HCT116 (cell line): ENCODE measurements at regions not wholly inside any gene's neighbourhood (a gene's known extent, or its start where the extent isn't known, plus 50 kb on each side); places are given as distances from the start of the nearest gene placed in this dataset.

Experiments used
- ATAC-seq: fragments of 200-7000 bp; cut with Tn5 transposase; 2 replicates; pipeline ENCODE4 v1.9.1; 2020; ENCODE audit warnings: mild to moderate bottlenecking, moderate library complexity
- BruUV-seq: library from RNA; stranded (reverse); fragments of 400-500 nt; replicated peaks from 2 replicates; lab custom pipeline; 2021; lab: Mats Ljungman, UMichigan
- CTCF ChIA-PET: fragments of 300-600 bp; sonication (Branson Sonifier 250); formaldehyde crosslinking; loops from one replicate; lab custom pipeline; 2021; ENCODE audit warnings: antibody characterized with exemption; lab: Charles Lee
- POLR2A ChIA-PET: fragments of 300-600, 350-600 bp; sonication (Branson Sonifier 250); formaldehyde crosslinking; loops from one replicate; lab custom pipeline; 2021; ENCODE audit warnings: antibody characterized with exemption; lab: Charles Lee
- RAD21 ChIA-PET, 2 experiments: fragments of 300-600 bp; sonication (Branson Sonifier 250); formaldehyde crosslinking; loops; one replicate each; lab custom pipeline; 2023; ENCODE audit warnings: low total read pairs in 2 of 2; ENCODE audit not compliant: uncharacterized antibody in 2 of 2, unreplicated experiment in 2 of 2, low non-redundant PET in 1 of 2; lab: Charles Lee
- DNase-seq: peaks from one replicate; pipeline ENCODE4 v3.0.0-alpha.2; 2010; ENCODE audit warnings: low read depth, low spot score
- H2AFZ ChIP-seq: fragments of 200-600 bp; shearing (Covaris generic), sonication (generic); 2 replicates; pipeline ENCODE4 v1.6.1; 2017; ENCODE audit warnings: low read depth, mixed run types, mixed read lengths, antibody characterized with exemption, low read length; ENCODE audit not compliant: poor library complexity, severe bottlenecking
- H3K27ac ChIP-seq: 2 replicates; pipeline ENCODE4 v1.5.1; 2012; ENCODE audit warnings: low read depth, low read length
- H3K27me3 ChIP-seq: fragments of 200-600 bp; sonication (generic); 2 replicates; pipeline ENCODE4 v1.6.1; 2016; ENCODE audit warnings: mixed run types, low read length, mixed read lengths; ENCODE audit not compliant: insufficient read depth
- H3K36me3 ChIP-seq, 2 experiments: fragments of 200-500 bp in 1 of 2; fragments of 200-600 bp in 1 of 2; sonication (Bioruptor generic) in 1 of 2; sonication (generic) in 1 of 2; 2 replicates each; pipeline versions ENCODE4 v1.5.1 to v1.6.1; 2014 to 2016; ENCODE audit warnings: low read length in 2 of 2, inconsistent platforms in 1 of 2, mixed read lengths in 1 of 2, mixed run types in 1 of 2; ENCODE audit not compliant: insufficient read depth in 2 of 2, control insufficient read depth in 1 of 2
- H3K4me1 ChIP-seq, 2 experiments: fragments of 200-600 bp in 1 of 2; sonication (generic) in 1 of 2; 2 replicates each; pipeline versions ENCODE4 v1.5.1 to v1.6.1; 2012 to 2017; ENCODE audit warnings: low read length in 2 of 2, inconsistent platforms in 1 of 2, mild to moderate bottlenecking in 1 of 2, mixed read lengths in 1 of 2, mixed run types in 1 of 2, moderate library complexity in 1 of 2; ENCODE audit not compliant: insufficient read depth in 2 of 2, control insufficient read depth in 1 of 2
- H3K4me2 ChIP-seq: fragments of 200-600 bp; sonication (generic); 2 replicates; pipeline ENCODE4 v1.6.1; 2017; ENCODE audit warnings: mixed run types, low read length, mixed read lengths
- H3K4me3 ChIP-seq, 2 experiments: fragments of 200-600 bp in 1 of 2; sonication (generic) in 1 of 2; replicated peaks in 1 of 2; 2 replicates each; pipeline ENCODE4 v1.5.1; 2011 to 2016; ENCODE audit warnings: low read length in 2 of 2, control low read depth in 1 of 2, low read depth in 1 of 2, mild to moderate bottlenecking in 1 of 2, mixed read lengths in 1 of 2, mixed run types in 1 of 2
- H3K79me2 ChIP-seq: fragments of 200-600 bp; sonication (generic); 2 replicates; pipeline ENCODE4 v1.6.1; 2017; ENCODE audit warnings: mild to moderate bottlenecking, mixed run types, low read length, moderate library complexity, mixed read lengths; ENCODE audit not compliant: insufficient read depth
- H3K9ac ChIP-seq: fragments of 200-600 bp; sonication (generic); 2 replicates; pipeline ENCODE4 v1.6.1; 2016; ENCODE audit warnings: low read length, mixed read lengths
- H3K9me2 ChIP-seq: fragments of 200-600 bp; sonication (generic), shearing (Covaris generic); 2 replicates; pipeline ENCODE4 v1.6.1; 2017; ENCODE audit warnings: mixed run types, mild to moderate bottlenecking, moderate library complexity; ENCODE audit not compliant: insufficient read depth
- H3K9me3 ChIP-seq, 2 experiments: fragments of 200-500 bp in 1 of 2; fragments of 200-600 bp in 1 of 2; sonication (Bioruptor generic) in 1 of 2; sonication (generic) in 1 of 2; 2 replicates each; pipeline ENCODE4 v1.6.1; 2014 to 2017; ENCODE audit warnings: low read length in 2 of 2, mixed read lengths in 2 of 2, inconsistent platforms in 1 of 2, low read depth in 1 of 2, mild to moderate bottlenecking in 1 of 2, mixed run types in 1 of 2, moderate library complexity in 1 of 2; ENCODE audit not compliant: control insufficient read depth in 1 of 2, insufficient read depth in 1 of 2
- H4K20me1 ChIP-seq: fragments of 200-600 bp; sonication (generic), shearing (Covaris generic); 2 replicates; pipeline ENCODE4 v1.6.1; 2017; ENCODE audit warnings: mixed run types, mild to moderate bottlenecking, moderate library complexity; ENCODE audit not compliant: insufficient read depth
- ATF3 ChIP-seq: IDR thresholded peaks from 2 replicates; pipeline ENCODE4 v1.6.1; 2012
- CBX3 ChIP-seq: IDR thresholded peaks from 2 replicates; pipeline ENCODE4 v1.6.1; 2012; ENCODE audit warnings: low read depth
- CEBPB ChIP-seq: IDR thresholded peaks from 2 replicates; pipeline ENCODE4 v1.6.1; 2012; ENCODE audit warnings: low read depth
- EGR1 ChIP-seq: IDR thresholded peaks from 2 replicates; pipeline ENCODE4 v1.6.1; 2012; ENCODE audit warnings: low read depth
- EZH2 ChIP-seq: fragments of 200-600 bp; sonication (generic); IDR thresholded peaks from 2 replicates; pipeline ENCODE4 v1.6.1; 2017; ENCODE audit warnings: antibody characterized with exemption, mixed run types
- EZH2phosphoT487 ChIP-seq: fragments of 200-600 bp; IDR thresholded peaks from 2 replicates; pipeline ENCODE4 v1.6.1; 2018; ENCODE audit warnings: antibody characterized with exemption, borderline replicate concordance
- FOSL1 ChIP-seq: IDR thresholded peaks from 2 replicates; pipeline ENCODE4 v1.6.1; 2012; ENCODE audit warnings: low read depth
- MAX ChIP-seq: IDR thresholded peaks from 2 replicates; pipeline ENCODE4 v1.6.1; 2012
- POLR2A ChIP-seq: IDR thresholded peaks from 2 replicates; pipeline ENCODE4 v1.7.0; 2011; ENCODE audit warnings: borderline replicate concordance; ENCODE audit not compliant: insufficient read depth, insufficient read length; ENCODE audit errors: extremely low read depth
- RAD21 ChIP-seq: IDR thresholded peaks from 2 replicates; pipeline ENCODE4 v1.6.1; 2012; ENCODE audit warnings: low read depth, mild to moderate bottlenecking
- REST ChIP-seq: IDR thresholded peaks from 2 replicates; pipeline ENCODE4 v1.6.1; 2012; ENCODE audit warnings: low read depth
- SIN3A ChIP-seq: IDR thresholded peaks from 2 replicates; pipeline ENCODE4 v1.6.1; 2012; ENCODE audit warnings: low read depth
- SP1 ChIP-seq: IDR thresholded peaks from 2 replicates; pipeline ENCODE4 v1.6.1; 2012; ENCODE audit warnings: low read depth
- SRF ChIP-seq: IDR thresholded peaks from 2 replicates; pipeline ENCODE4 v1.6.1; 2012; ENCODE audit warnings: low read depth
- TCF7L2 ChIP-seq: IDR thresholded peaks from 2 replicates; pipeline ENCODE4 v1.7.0; 2011; ENCODE audit warnings: borderline replicate concordance, inconsistent platforms; ENCODE audit not compliant: insufficient read depth, insufficient read length; ENCODE audit errors: extremely low read depth
- YY1 ChIP-seq: IDR thresholded peaks from 2 replicates; pipeline ENCODE4 v1.6.1; 2011; ENCODE audit warnings: low read length, low read depth, moderate library complexity, mild to moderate bottlenecking; ENCODE audit not compliant: insufficient replicate concordance; ENCODE audit errors: extremely low read depth
- ZBTB33 ChIP-seq: IDR thresholded peaks from 2 replicates; pipeline ENCODE4 v1.6.1; 2011; ENCODE audit warnings: mild to moderate bottlenecking, low read length, moderate library complexity; ENCODE audit not compliant: insufficient replicate concordance; ENCODE audit errors: extremely low read depth
- ZFX ChIP-seq: fragments of 450-650 bp; IDR thresholded peaks from 2 replicates; pipeline ENCODE4 v1.6.1; 2017
- ZNF274 ChIP-seq: fragments of 200-500 bp; sonication (Bioruptor generic); IDR thresholded peaks from 2 replicates; pipeline ENCODE4 v1.6.1; 2014; ENCODE audit warnings: mild to moderate bottlenecking, low read depth, low read length, inconsistent platforms
- intact Hi-C: fragments of 100-400 bp; cut with micrococcal nuclease; formaldehyde crosslinking; loops from 2 replicates; pipeline ENCODE4 v1.10.0; 2022

- Histone ChIP-seq H4K20me1 (no peaks in the 10 kb centered on the region), H3K9me2 (no peaks in the 10 kb centered on the region), H3K79me2 (no peaks in the 10 kb centered on the region), H3K27me3 (peaks cover 17% of the 10 kb centered on the region; the same call in 1 of the 2 replicates), H3K9ac (no peak overlapping the region), H3K9me3 (no peaks in the 10 kb centered on the region), H3K36me3 (no peaks in the 10 kb centered on the region), H3K27ac (no peak overlapping the region), H3K4me1 (no peaks in the 10 kb centered on the region), H3K4me2 (no peak overlapping the region), H2AFZ (no peak overlapping the region), H3K4me3 (no peak overlapping the region)
- RAD21 ChIA-PET = no interaction called here
- no peak for DNase-seq
- CTCF ChIA-PET = no interaction called here
- intact Hi-C loops = no loop called here
- ATAC-seq = no peak
- POLR2A ChIA-PET = no interaction called here
- TF ChIP-seq SP1 = no peak
- TF ChIP-seq MAX = no peak
- no peak for TF ChIP-seq TCF7L2
- no peak for TF ChIP-seq FOSL1
- no peak for TF ChIP-seq EZH2
- TF ChIP-seq ZBTB33 = no peak
- no peak for TF ChIP-seq SIN3A
- no peak for TF ChIP-seq POLR2A
- no peak for TF ChIP-seq EGR1
- TF ChIP-seq EZH2phosphoT487 = no peak
- TF ChIP-seq SRF = no peak
- TF ChIP-seq ZFX = no peak
- no peak for TF ChIP-seq REST
- TF ChIP-seq CEBPB = no peak
- no peak for TF ChIP-seq ZNF274
- no peak for TF ChIP-seq YY1
- no peak for TF ChIP-seq CBX3
- TF ChIP-seq RAD21 = no peak
- TF ChIP-seq ATF3 = no peak
- BruUV-seq = no TSS peak
These were observed 60.2 kb upstream of the LCORL start for GRCh38 chr4:18081708-18082107.
